IPS-20b (cell line): ENCODE measurements at regions not wholly inside any gene's neighbourhood (a gene's known extent, or its start where the extent isn't known, plus 50 kb on each side); places are given as distances from the start of the nearest gene placed in this dataset.
"Not testable (repeated sequence)": the region's sequence is repeated elsewhere in the genome, so short reads cannot be mapped to it uniquely, and the experiment has no call there.

Experiments used
- H3K27ac ChIP-seq: one replicate; pipeline ENCODE4 v1.5.1; 2013; ENCODE audit warnings: low read length
- H3K27me3 ChIP-seq: 2 replicates; pipeline ENCODE4 v1.6.1; 2013; ENCODE audit warnings: mild to moderate bottlenecking, low read length, inconsistent platforms; ENCODE audit not compliant: insufficient read depth
- H3K36me3 ChIP-seq: 2 replicates; pipeline ENCODE4 v1.6.1; 2013; ENCODE audit warnings: low read depth, mild to moderate bottlenecking, inconsistent platforms, low read length, moderate library complexity; ENCODE audit not compliant: insufficient read depth
- H3K4me1 ChIP-seq: 2 replicates; pipeline ENCODE4 v1.6.1; 2013; ENCODE audit warnings: mild to moderate bottlenecking, control low read depth, inconsistent platforms, low read length, moderate library complexity; ENCODE audit not compliant: insufficient read depth
- H3K4me3 ChIP-seq: 2 replicates; pipeline ENCODE4 v1.5.1; 2013; ENCODE audit warnings: mild to moderate bottlenecking, low read length, inconsistent platforms
- H3K9ac ChIP-seq: 2 replicates; pipeline ENCODE4 v1.6.1; 2013; ENCODE audit warnings: low read depth, mild to moderate bottlenecking, inconsistent platforms, low read length, moderate library complexity
- H3K9me3 ChIP-seq: 2 replicates; pipeline ENCODE4 v1.6.1; 2013; ENCODE audit warnings: mild to moderate bottlenecking, low read depth, low read length, inconsistent platforms; ENCODE audit not compliant: insufficient read depth

- no peak overlapping the region for H3K4me3 ChIP-seq
- H3K27me3 ChIP-seq, result no peaks in the 10 kb centered on the region
- H3K9me3 ChIP-seq, result peaks cover 13% of the 10 kb centered on the region
- 0 out of 2 replicates have a peak, but pooled peaks cover 5% of the 10 kb centered on the region for H3K36me3 ChIP-seq
- H3K9ac ChIP-seq, result peak overlapping the region; percentile 78; the same call in 1 of the 2 replicates
- peaks cover 35% of the 10 kb centered on the region for H3K4me1 ChIP-seq
- peak overlapping the region; percentile 48 for H3K27ac ChIP-seq
These were observed 223.3 kb upstream of the ISX start for GRCh38 chr22:34842630-34843029.

- Histone ChIP-seq H3K4me1 (peaks cover 35% of the 10 kb centered on the region), H3K9me3 (peaks cover 13% of the 10 kb centered on the region)
- H3K9ac ChIP-seq, H3K36me3 ChIP-seq, H3K27ac ChIP-seq, H3K27me3 ChIP-seq, H3K4me3 ChIP-seq: not testable (repeated sequence)
These were observed 222.2 kb upstream of the ISX start for GRCh38 chr22:34843743-34844142.

DNA sequence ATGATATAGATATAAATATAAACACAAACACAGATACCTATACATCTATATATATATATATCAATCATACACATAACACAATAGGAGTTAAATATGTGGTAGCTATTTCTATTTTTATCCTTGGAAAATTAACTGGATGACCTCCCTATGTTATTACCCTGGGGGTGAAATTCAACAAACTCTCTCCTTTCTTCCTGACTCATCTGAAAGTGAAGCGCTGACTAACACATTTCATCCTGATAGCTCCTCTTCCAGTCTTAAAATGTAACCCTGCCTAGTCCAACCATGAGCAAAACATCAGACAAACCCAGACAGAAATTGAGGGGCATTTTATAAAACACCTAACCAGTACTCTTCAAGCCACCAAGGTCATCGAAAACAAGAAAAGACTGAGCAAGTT lies 220.6 kb upstream of the ISX start:
- H3K27me3 ChIP-seq, result no peaks in the 10 kb centered on the region
- no peak overlapping the region for H3K27ac ChIP-seq
- H3K4me1 ChIP-seq, result peaks cover 29% of the 10 kb centered on the region
- H3K9ac ChIP-seq, result no peak overlapping the region
- 0 out of 2 replicates have a peak, but pooled peaks cover 5% of the 10 kb centered on the region for H3K36me3 ChIP-seq
- H3K4me3 ChIP-seq, result peak overlapping the region; percentile 10; the same call in 1 of the 2 replicates
- H3K9me3 ChIP-seq, result peaks cover 13% of the 10 kb centered on the region

DNA sequence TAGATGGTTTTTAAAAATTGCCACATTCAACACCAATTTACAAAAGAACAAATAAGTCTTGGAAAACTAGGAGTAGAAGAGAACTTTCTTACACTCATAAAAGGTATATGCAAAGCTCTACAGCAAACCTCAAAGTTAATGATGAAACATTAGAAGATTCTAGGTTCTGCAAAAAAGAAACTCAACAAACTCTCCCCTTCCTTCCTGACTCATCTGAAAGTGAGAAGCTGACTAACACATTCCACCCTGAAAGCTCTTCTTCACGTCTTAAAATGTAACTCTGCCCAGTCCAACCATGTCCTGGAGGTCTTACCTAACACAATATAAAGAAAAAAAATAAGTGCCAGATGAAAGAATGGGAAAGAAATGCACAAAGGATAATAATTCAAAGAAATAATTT lies 218.9 kb upstream of the ISX start:
- Histone ChIP-seq H3K27me3 (no peaks in the 10 kb centered on the region), H3K9ac (no peak overlapping the region), H3K36me3 (0 out of 2 replicates have a peak, but pooled peaks cover 5% of the 10 kb centered on the region), H3K4me3 (no peak overlapping the region), H3K4me1 (peaks cover 19% of the 10 kb centered on the region), H3K9me3 (peaks cover 13% of the 10 kb centered on the region), H3K27ac (no peak overlapping the region)

- H3K36me3 ChIP-seq, result no peaks in the 10 kb centered on the region
- H3K27ac ChIP-seq, result no peak overlapping the region
- no peaks in the 10 kb centered on the region; the same call in 1 of the 2 replicates for H3K9me3 ChIP-seq
- no peak overlapping the region for H3K9ac ChIP-seq
- H3K4me1 ChIP-seq, result peaks cover 17% of the 10 kb centered on the region
- H3K27me3 ChIP-seq, result no peaks in the 10 kb centered on the region
- no peak overlapping the region for H3K4me3 ChIP-seq
These were observed 216.0 kb upstream of the ISX start for GRCh38 chr22:34849965-34850364.

DNA sequence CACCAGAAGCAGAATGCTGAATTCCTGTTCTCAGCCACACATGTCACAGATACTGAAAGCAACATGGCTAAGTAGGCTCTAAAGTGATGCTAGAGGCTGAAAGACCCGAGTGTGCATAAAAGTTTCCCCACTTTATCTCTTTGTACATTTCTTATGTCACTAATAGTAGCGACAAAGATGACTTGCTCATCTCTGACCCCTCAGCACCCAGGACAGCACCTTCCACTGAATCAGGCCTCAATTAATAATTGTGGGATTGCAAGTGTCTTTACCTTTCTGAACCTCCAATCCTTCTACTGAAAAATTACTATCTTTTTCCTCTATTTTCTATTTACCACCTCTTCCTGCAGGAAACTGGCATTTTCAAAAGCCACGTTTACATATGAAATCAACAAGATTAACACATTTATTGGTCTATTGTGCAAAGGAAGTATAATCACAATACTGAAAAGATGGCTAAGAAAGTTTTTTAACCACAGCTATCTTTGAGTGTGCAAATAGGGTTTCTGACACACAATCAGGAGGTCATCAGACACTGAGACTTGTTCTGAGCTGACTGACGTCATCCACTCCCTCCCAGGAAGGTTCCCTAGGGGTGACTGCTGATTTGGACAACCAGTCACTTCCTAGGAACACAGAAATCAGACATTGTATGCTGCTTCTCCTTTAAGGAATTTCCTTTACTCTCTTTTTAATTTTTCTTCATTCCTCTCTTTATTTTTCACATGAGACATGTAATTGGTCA lies 213.9 kb upstream of the ISX start:
- Histone ChIP-seq H3K4me3 (peak overlapping the region; percentile 27; the same call in 1 of the 2 replicates), H3K9me3 (no peaks in the 10 kb centered on the region), H3K27ac (no peak overlapping the region), H3K27me3 (no peaks in the 10 kb centered on the region), H3K4me1 (peaks cover 11% of the 10 kb centered on the region), H3K9ac (no peak overlapping the region), H3K36me3 (no peaks in the 10 kb centered on the region)

DNA sequence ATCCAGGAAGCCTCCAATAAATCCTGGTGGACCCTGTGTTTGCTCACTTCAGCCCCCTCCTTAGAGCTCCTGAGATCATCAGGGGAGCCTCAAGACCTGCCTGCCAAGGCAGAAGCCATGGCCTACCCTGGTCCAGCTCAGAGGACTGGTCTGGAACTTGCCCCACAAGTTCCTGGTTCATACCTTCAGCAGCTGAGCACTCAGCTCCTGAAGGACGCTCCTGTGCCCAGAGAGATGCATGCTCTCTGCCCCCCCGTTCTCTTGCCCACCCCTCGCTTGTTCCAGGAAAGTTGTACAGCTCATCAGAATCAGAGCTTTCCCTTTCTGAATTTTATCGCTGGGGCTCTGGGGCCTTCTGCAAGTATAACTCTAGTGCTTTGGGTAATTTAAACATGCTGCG lies 210.5 kb upstream of the ISX start:
- H3K9ac ChIP-seq, result no peak overlapping the region
- H3K27me3 ChIP-seq, result no peaks in the 10 kb centered on the region
- no peak overlapping the region for H3K27ac ChIP-seq
- peaks cover 11% of the 10 kb centered on the region for H3K4me1 ChIP-seq
- H3K9me3 ChIP-seq, result no peaks in the 10 kb centered on the region
- H3K4me3 ChIP-seq, result no peak overlapping the region
- H3K36me3 ChIP-seq, result no peaks in the 10 kb centered on the region

- no peaks in the 10 kb centered on the region for H3K4me1 ChIP-seq
- no peaks in the 10 kb centered on the region for H3K9me3 ChIP-seq
- no peaks in the 10 kb centered on the region for H3K36me3 ChIP-seq
- H3K27ac ChIP-seq, result no peak overlapping the region
- H3K27me3 ChIP-seq, result no peaks in the 10 kb centered on the region
- H3K9ac ChIP-seq, result no peak overlapping the region
- no peak overlapping the region for H3K4me3 ChIP-seq
These were observed 207.9 kb upstream of the ISX start for GRCh38 chr22:34858066-34858465.

DNA sequence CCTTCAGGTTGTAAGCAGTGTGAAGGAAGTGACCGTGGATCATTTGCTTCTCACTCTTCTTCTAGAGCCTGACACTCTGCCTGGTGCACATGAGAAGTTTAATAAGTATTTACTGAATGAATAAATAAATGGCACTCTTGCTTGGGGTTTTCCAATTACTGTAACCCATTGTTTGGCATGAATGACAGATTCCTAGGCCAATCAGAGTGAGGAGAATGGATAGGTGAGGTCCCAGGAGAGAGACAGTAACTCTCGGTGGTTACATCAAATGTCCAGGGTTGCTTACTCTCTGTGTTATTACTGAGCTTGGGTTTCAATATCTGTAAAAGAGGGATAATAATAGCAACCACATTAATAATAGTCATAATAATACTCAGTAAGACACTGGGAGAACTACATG lies 204.2 kb upstream of the ISX start:
- Histone ChIP-seq H3K36me3 (no peaks in the 10 kb centered on the region), H3K4me3 (no peak overlapping the region), H3K27ac (no peak overlapping the region), H3K4me1 (no peaks in the 10 kb centered on the region), H3K27me3 (no peaks in the 10 kb centered on the region), H3K9me3 (no peaks in the 10 kb centered on the region), H3K9ac (no peak overlapping the region)

GRCh38 chr22:34866081-34866480 lies 199.9 kb upstream of the ISX start:
- H3K9ac ChIP-seq, result no peak overlapping the region
- no peak overlapping the region for H3K4me3 ChIP-seq
- H3K27ac ChIP-seq, result no peak overlapping the region

DNA sequence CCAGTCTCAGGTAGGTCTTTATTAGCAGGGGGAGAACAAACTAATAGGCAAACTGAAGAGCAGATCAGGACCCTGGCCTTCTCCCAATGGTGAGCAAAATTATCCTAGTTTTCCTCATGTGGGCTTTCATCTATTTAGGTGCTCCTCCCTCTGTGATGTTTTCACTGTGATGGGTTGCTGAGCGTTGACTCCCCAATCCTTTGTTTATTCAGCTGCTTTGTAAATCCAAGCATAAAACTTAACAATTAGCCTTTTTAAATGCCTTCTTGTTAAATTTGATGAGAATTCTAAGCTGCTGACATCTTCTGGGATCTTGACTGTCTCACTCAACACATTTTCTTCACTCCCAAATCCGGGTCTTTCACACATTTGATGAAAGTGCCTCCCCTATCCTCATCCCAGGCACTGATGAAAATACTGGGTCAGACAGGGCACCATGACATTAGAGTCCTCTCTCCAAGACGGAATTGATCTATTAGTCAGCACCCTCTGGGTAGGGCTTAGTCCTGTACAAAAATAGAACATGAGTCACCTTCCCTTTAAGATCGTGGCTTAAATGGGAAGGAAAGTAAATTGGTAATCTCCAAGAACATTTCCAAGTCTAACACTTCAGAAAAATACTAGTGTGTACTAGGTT lies 199.3 kb upstream of the ISX start:
- Histone ChIP-seq H3K9me3 (no peaks in the 10 kb centered on the region), H3K4me1 (no peaks in the 10 kb centered on the region), H3K27ac (no peak overlapping the region), H3K36me3 (no peaks in the 10 kb centered on the region), H3K4me3 (no peak overlapping the region), H3K9ac (no peak overlapping the region), H3K27me3 (no peaks in the 10 kb centered on the region)

More at GRCh38 chr22:34866081-34866480, 199.9 kb upstream of the ISX start:
- Histone ChIP-seq H3K36me3 (no peaks in the 10 kb centered on the region), H3K9me3 (no peaks in the 10 kb centered on the region), H3K27me3 (no peaks in the 10 kb centered on the region), H3K4me1 (no peaks in the 10 kb centered on the region)

- Histone ChIP-seq H3K4me1 (no peaks in the 10 kb centered on the region), H3K27me3 (no peaks in the 10 kb centered on the region), H3K9ac (no peak overlapping the region)
These were observed 188.5 kb upstream of the ISX start for GRCh38 chr22:34877506-34877905.

More at GRCh38 chr22:34877506-34877905, 188.5 kb upstream of the ISX start:
- H3K27ac ChIP-seq, result no peak overlapping the region
- no peaks in the 10 kb centered on the region for H3K36me3 ChIP-seq
- H3K9me3 ChIP-seq, result no peaks in the 10 kb centered on the region
- H3K4me3 ChIP-seq, result no peak overlapping the region
